Suppressor macrophage (primary cell): ENCODE measurements at regions not wholly inside any gene's neighbourhood (a gene's known extent, or its start where the extent isn't known, plus 50 kb on each side); places are given as distances from the start of the nearest gene placed in this dataset.
"Not testable (repeated sequence)": the region's sequence is repeated elsewhere in the genome, so short reads cannot be mapped to it uniquely, and the experiment has no call there.

Experiments
- DNase-seq, 4 experiments: peaks; one replicate each; pipeline ENCODE4 v3.0.0-alpha.2; 2020 to 2022

DNA sequence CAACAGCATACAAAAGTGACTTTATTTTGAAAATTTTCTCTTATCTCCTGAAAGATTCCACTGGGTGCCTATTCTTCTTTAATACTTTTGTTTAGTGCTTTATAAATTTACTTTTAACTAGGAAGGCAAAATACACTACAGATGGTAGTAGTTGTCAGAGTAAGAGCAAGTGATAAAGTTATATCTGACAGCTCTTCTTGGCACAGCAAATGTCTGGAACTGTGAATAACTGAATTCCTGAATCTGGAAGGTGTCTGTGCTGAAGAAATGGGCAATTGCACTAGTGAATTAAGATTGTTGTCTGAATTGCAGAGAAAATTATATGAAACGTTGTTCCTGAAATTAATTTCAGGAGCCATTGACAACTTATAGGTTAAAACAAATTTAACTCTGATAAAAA is 213.8 kb upstream of the CBLB start:
- DNase-seq, result no peak

DNA sequence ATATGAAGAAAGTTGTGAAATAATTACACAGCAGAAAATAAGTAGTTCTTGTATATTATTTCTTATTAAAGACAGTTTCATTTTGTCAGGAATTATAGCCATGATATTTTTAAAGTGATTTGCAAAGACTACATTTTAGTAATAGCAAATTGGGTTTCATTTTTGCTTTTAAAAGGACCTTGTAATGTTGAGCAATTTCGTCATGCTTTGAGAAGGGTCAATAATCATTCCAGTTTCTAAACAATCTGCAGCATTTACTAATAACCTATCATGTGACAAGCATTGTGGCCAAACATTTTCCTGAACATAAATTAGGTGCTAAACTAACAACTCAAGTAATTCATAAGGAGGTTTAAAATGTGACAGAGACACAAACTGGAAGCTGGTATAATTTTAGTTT is 214.4 kb upstream of the CBLB start:
- peak in 1 of 4 experiments; percentile 14 for DNase-seq

GRCh38 chr3:106083854-106084253 is 215.0 kb upstream of the CBLB start:
- no peak for DNase-seq

DNA sequence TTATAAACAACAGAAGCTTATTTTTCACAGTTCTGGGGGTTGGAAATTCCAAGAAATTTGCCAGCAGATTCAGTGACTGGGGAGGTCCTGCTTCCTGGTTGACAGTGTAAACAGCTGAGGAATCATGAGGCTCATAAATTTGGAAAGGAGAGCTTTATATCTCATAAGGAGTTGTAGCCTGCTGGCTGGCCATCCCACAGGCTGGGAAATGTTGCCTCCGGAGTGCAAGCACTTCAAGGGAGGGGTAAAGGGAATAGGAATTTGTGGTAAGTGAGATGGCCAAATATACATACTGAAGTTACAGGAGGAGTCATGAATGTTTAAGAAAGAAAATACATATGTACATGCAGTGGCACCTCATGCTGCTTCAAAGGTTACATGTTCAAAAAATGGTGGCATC is 217.2 kb upstream of the CBLB start:
- no peak for DNase-seq

- DNase-seq, result no peak
These were observed 217.8 kb upstream of the CBLB start for GRCh38 chr3:106086636-106087035.

GRCh38 chr3:106088304-106088703 is 219.5 kb upstream of the CBLB start:
- DNase-seq, result no peak

- no peak for DNase-seq
These were observed 220.1 kb upstream of the CBLB start for GRCh38 chr3:106088899-106089298.

GRCh38 chr3:106089806-106090205 is 221.0 kb upstream of the CBLB start:
- no peak for DNase-seq

DNA sequence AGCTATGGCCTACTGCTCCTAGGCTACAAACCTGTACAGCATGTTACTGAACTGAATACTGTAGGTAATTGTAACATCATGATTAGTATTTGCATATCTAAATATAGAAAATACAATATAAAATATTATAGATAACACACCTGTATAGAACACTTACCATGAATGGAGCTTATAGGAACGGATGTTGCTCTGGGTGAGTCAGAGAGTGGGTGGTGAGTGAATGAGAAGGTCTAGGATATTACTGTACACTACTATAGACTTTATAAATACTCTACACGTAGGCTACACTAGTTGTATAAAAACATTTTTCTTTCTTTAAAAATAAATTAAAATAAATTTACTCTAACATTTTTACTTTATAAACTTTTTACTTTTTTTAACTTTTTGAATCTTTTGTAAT is 224.0 kb upstream of the CBLB start:
- DNase-seq, result no peak

DNA sequence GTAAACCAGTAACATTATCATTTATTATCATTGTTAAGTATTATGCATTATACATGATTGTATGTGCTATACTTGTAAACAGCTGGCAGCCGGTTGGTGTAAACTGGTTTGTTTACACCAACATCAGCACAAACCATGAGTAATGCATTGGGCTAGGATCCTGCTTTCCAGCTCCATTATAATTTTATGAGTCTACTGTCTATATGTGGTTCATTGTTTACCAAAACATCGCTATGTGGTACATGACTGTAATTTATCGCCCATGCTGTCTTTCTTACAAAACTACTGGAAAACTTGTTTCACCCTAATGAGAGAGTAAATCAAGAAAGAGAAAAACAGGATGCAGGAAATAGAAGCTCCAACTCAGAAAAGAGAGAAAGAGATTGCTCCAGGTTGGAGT is 224.8 kb upstream of the CBLB start:
- DNase-seq, result no peak

DNA sequence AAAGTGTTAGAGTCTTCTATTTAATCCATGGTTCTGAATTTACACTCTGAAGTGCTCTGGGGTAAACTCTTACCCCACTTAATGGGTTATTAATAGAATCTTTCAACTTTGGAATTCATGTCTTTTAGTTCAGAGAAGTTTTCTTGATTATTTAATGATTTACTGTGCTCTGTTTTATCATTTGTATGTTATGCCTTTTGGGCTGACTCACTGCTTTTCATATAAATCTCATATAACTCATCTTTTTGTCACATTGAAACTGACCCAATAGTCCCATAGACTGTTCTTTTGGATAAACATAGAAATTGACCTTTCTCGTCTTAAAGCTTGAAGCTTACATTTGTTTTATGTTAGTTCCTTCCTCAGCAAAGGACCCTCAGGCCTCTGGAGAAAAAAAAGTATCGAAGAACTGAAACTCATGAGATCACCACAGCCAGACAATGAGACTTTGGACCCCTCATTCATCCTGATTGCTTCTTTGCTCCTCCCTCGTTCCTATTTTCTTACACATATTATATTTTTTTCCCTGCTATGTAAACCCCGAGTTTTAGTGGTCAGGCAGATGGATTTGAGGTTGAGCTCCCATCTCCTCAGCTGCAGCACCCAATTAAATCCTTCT is 229.1 kb upstream of the CBLB start:
- DNase-seq, result no peak

DNA sequence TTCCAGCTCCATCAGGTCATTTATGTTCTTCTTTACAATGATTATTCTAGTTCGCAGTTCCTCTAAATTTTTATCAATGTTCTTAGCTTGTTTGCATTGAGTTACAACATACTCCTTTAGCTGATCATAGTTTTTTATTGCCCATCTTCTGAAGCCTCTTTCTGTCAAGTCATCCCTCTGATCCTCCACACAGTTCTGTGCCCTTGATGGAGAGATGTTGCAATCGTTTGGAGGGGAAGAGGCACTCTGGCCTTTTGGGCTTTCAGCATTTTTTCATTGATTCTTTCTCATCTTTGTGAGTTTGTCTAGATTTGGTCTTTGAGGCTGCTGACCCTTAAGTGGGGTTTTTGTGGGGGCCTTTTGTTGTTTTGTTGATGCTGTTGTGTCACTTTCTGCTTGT is 234.6 kb upstream of the CBLB start:
- peak in 2 of 4 experiments; percentile 8 to 48 for DNase-seq

GRCh38 chr3:106104078-106104477 is 235.3 kb upstream of the CBLB start:
- no peak for DNase-seq

DNA sequence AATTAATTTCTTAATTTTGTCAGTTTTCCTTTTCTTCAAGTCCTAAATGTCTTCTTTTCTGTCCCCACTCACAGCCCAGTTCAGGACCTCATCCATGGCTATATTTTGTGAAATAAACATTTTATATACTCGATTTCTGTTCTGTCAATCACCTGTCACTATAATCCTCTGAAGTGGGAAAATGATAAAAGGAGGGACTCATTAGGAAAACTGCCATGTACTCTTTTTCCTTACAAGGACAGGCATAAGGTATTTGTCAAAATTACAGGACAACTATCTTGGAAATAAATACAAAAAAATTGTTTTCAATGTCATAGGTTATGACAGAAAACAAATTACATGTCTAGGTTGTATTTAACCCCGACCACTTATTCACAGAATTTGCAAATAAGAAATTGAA is 240.1 kb upstream of the CBLB start:
- no peak for DNase-seq

- not testable (repeated sequence) for DNase-seq
These were observed 243.7 kb upstream of the CBLB start for GRCh38 chr3:106112561-106112960.

GRCh38 chr3:106113747-106114146 is 244.9 kb upstream of the CBLB start:
- no peak for DNase-seq

DNA sequence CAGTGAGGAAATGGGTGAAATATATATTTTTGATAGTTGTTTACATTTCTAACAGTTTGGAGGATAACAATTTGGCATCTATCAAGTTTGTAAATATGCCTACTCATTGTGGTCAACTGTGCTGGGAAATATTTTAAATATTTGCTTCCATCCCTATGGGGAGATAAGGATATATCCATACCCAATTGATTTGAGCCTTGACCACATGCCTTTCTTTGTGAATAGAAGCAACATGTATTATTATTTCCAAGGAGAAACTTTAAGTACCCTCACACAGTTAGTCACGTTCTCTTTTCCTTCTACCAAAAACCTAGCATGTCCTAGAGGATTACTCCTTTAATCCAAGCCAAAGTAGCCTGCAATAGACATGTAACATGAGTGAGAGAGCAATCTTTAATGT is 245.4 kb upstream of the CBLB start:
- DNase-seq, result no peak

GRCh38 chr3:106114848-106115247 is 246.0 kb upstream of the CBLB start:
- DNase-seq, result no peak

DNA sequence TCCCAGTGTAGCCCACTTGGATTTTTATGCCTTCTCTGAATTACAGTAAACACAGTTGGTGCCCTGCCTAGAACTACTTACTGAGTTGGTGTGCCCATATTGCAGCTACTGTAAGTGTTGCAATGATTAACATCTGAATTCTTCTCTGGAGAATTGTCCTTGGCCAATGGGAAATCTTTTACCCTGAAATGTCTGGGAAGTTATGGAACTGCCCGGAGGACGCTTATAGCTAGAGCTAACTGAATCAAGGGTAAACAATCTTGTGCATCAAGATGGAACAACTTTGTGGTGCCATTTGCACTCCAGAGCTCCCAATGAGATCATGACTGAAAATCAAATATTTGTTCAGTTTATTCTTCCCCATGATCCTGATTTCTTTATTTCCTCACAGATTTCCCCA is 246.7 kb upstream of the CBLB start:
- no peak for DNase-seq

DNA sequence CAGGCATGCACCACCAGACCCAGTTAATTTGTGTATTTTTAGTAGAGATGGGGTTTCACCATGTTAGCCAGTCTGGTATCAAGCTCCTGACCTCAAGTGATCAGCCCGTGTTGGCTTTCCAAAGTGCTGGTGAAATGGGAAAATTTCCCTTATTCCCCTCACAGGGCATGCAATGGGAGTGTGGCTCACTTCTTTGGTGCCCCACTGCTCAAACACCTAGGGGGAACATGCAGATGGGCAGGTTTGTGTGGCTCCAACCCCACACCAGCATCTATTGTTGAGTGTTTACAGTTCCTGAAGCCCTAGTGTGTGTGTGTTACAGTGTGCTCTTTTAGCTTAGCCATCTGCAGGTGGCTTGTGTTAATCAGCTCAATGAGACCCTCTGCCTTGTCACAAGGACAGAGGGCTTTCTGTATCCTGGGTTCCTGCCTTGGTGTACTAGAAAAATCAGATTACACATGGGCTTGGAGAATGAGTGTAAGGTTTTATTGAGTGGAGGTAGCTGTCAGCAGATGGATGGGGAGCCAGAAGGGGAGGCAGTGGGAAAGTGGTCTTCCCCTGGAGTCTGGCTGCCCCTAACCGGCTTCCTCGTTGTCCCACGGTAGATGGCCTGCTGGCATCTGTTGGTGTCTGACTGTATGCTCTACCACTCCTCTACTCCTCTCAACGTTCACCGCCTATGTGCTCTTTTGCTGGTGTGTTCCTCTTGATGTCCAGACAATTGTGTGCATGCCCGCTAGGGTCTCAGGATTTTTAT is 248.1 kb upstream of the CBLB start:
- DNase-seq, result no peak

GRCh38 chr3:106117490-106117858 is 248.7 kb upstream of the CBLB start:
- DNase-seq, result no peak

DNA sequence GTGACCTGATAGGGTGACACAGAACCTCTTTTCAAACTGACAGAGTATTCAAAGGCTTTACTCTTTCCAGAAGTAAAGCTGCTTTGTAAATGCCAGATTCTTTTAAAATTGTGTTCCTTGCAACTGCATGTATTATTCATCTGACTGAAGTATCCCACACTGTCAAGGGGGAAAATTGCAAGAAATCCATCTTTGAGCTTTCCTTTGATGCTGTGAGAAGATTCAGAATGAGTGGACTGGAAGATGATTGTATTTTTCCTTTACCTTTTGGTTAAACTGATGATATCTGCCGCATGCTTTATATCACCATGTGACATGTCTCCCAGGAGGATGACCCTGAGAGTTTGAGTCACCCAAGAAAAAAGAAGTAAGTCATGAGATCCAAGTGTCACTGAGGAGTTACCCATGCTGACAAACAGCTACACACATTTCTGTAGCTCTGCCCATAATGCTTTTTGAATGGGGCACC is 250.8 kb upstream of the CBLB start:
- peak; percentile 67 to 89 (median 80) for DNase-seq

GRCh38 chr3:106120356-106120755 is 251.5 kb upstream of the CBLB start:
- DNase-seq, result peak; percentile 12 to 41 (median 26)

DNA sequence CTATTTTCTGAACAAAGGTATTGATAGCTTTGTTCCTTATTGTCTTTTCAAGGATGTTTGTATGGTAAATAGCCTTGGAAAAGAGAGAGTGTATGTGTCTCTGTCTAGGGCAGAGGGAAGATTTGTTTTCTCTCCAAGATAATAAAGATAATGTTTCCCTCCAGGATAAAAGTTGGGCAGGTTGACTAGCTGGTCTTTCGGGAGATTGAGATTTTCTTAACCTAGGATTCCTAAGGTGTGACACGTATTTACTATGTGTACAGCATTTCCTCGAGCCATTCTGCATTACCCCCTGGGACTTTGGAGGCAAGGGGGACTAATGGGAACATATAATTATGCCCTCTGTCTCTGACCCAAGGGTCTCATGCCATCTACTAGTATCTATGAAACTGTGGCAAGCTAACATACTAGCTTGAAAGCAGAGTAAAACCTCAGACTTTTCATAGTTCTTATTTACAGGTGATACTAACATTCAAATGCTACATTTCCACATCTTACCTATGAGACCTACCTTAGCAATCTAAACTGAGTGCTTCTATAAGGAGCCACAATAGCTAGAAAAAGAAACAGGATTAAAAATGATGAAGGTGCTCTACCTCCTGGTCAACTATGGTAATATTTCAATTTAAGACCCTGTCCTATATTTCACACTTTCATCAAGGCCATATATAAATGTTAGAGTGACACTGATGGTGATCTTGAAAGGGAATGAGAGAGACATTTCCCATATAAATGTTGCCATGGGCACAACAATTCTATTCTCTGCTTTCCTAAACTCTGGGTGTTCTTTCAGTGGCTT is 252.9 kb upstream of the CBLB start:
- no peak for DNase-seq
